ENCODE measurements at regions not wholly inside any gene's neighbourhood (a gene's known extent, or its start where the extent isn't known, plus 50 kb on each side); places are given as distances from the start of the nearest gene placed in this dataset.

DNA sequence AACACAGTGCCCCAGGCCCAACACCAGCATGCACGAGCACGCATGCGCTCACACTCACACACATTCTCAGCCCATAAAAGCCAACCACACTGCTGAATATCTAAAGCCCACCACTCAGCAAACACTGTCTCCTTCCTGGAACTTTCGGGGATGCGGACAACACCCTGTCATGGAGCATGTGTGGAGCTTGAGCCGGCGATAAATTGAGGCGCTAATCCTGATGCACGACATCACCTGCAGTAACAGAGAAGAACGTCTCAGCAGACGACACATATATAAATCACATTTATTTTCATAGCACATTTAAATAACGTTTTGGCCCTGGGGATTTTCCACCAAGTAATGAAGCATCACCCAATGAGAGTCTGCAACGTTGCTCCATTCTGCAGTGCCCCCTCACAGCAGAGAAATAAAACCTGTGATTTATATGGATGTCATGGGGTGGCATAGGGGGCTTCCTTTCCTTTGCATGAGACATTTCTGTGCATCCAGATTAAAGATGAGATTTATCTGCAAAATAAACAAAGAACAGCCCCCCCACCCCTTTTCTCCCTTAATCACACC, 267.7 kb upstream of the NFE2L3 start:
- TF ChIP-seq POLR2A (IDR thresholded peaks at IDR 0.05; ENCODE audit: low read depth, low read length): no peak
- TF ChIP-seq POLR2AphosphoS5 (IDR thresholded peaks at IDR 0.05; ENCODE audit: insufficient read depth, low read depth, low read length): no peak
